ENCODE measurements at regions not wholly inside any gene's neighbourhood (a gene's known extent, or its start where the extent isn't known, plus 50 kb on each side); places are given as distances from the start of the nearest gene placed in this dataset.

- no peak for DNase-seq (ENCODE audit: low read depth in 2 of 2)
Measured at GRCh38 chr14:71287567-71287966, 380.3 kb downstream of the PCNX1 start.

GRCh38 chr14:71289536-71289935 lies 382.3 kb downstream of the PCNX1 start:
- peak in 1 of 2 donors; percentile 6 for DNase-seq (ENCODE audit: low read depth in 2 of 2)

- no peak for DNase-seq (ENCODE audit: low read depth in 2 of 2)
Measured at GRCh38 chr14:71290301-71290700, 383.0 kb downstream of the PCNX1 start.

- DNase-seq (ENCODE audit: low read depth in 2 of 2) = peak; percentile 20 to 36
Measured at GRCh38 chr14:71290960-71291466, 383.8 kb downstream of the PCNX1 start.

- no peak for DNase-seq (ENCODE audit: low read depth in 2 of 2)
Measured at GRCh38 chr14:71296184-71296583, 388.9 kb downstream of the PCNX1 start.

- DNase-seq (ENCODE audit: low read depth in 2 of 2) = no peak
Measured at GRCh38 chr14:71300566-71301330, 393.5 kb downstream of the PCNX1 start.

- DNase-seq (ENCODE audit: low read depth in 2 of 2) = no peak
Measured at GRCh38 chr14:71301611-71302010, 394.4 kb downstream of the PCNX1 start.

- DNase-seq (ENCODE audit: low read depth in 2 of 2) = no peak
Measured at GRCh38 chr14:71304690-71305089, 397.4 kb downstream of the PCNX1 start.

GRCh38 chr14:71308671-71309070 lies 401.4 kb downstream of the PCNX1 start:
- no peak for DNase-seq (ENCODE audit: low read depth in 2 of 2)

- DNase-seq (ENCODE audit: low read depth in 2 of 2) = no peak
Measured at GRCh38 chr14:71309756-71310155, 402.5 kb downstream of the PCNX1 start.

GRCh38 chr14:71311061-71311460 lies 403.8 kb downstream of the PCNX1 start:
- DNase-seq (ENCODE audit: low read depth in 2 of 2) = no peak

- DNase-seq (ENCODE audit: low read depth in 2 of 2) = no peak
Measured at GRCh38 chr14:71314717-71315116, 407.5 kb downstream of the PCNX1 start.

- DNase-seq (ENCODE audit: low read depth in 2 of 2) = no peak
Measured at GRCh38 chr14:71317385-71318096, 410.3 kb downstream of the PCNX1 start.

GRCh38 chr14:71318097-71318459 lies 410.8 kb downstream of the PCNX1 start:
- DNase-seq (ENCODE audit: low read depth in 2 of 2) = no peak

GRCh38 chr14:71319666-71320065 lies 412.4 kb downstream of the PCNX1 start:
- DNase-seq (ENCODE audit: low read depth in 2 of 2) = no peak

GRCh38 chr14:71320107-71320733 lies 413.0 kb downstream of the PCNX1 start, which contains the start of gene SIPA1L1:
Gene SIPA1L1 (plus strand): TSS chr14:71320476.
- DNase-seq (ENCODE audit: low read depth in 2 of 2) = peak; percentile 98

- peak; percentile 24 to 58 for DNase-seq (ENCODE audit: low read depth in 2 of 2)
Measured at GRCh38 chr14:71320734-71321573, 413.7 kb downstream of the PCNX1 start.

- no peak for DNase-seq (ENCODE audit: low read depth in 2 of 2)
Measured at GRCh38 chr14:71321574-71322315, 414.5 kb downstream of the PCNX1 start.

- no peak for DNase-seq (ENCODE audit: low read depth in 2 of 2)
Measured at GRCh38 chr14:71322655-71323250, 415.5 kb downstream of the PCNX1 start.

- peak; percentile 14 to 33 for DNase-seq (ENCODE audit: low read depth in 2 of 2)
Measured at GRCh38 chr14:71324767-71325272, 417.6 kb downstream of the PCNX1 start.

Measured in stimulated activated CD8-positive, alpha-beta memory T cell treated with anti-CD3 and anti-CD28 coated beads, Interleukin-7, amount 100 ng/mL, for 4 hours (primary cell).